GM12875 (cell line): ENCODE measurements at regions not wholly inside any gene's neighbourhood (a gene's known extent, or its start where the extent isn't known, plus 50 kb on each side); places are given as distances from the start of the nearest gene placed in this dataset.

Source experiments
- H3K4me3 ChIP-seq: one replicate; pipeline ENCODE4 v1.5.1; 2011; ENCODE audit warnings: low read depth, low read length, control low read depth
- CTCF ChIP-seq: IDR thresholded peaks from 2 replicates; pipeline ENCODE4 v1.5.1; 2011; ENCODE audit warnings: low read depth, mild to moderate bottlenecking, control low read depth, inconsistent platforms, low read length, moderate library complexity, borderline replicate concordance; ENCODE audit not compliant: insufficient read depth

- no peak for TF ChIP-seq CTCF
- no peak overlapping the region for H3K4me3 ChIP-seq
Observed at GRCh38 chr4:79178760-79179159, 147.1 kb downstream of the NAA11 start.

DNA sequence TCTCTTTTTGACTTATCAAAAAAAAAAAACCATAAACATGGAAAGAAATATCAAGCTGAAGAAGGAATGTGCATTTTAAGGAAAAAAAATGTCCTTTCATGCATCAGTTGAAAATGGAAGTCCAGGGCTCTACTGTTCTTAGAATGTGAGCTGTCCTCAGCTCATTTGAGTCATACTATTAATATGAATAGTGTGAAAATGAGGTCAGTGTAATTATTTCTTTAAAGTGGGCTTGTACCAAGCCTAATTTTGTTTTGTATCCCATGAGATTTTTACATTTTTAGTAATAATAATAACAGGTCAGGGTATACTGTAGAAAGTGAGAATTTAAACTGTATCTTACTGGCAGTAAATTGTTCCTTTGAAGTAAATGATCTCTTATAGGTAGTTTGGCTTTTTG, 148.5 kb downstream of the NAA11 start:
- TF ChIP-seq CTCF, result no peak
- no peak overlapping the region for H3K4me3 ChIP-seq

- H3K4me3 ChIP-seq, result no peak overlapping the region
- TF ChIP-seq CTCF, result no peak
Observed at GRCh38 chr4:79176351-79176750, 149.5 kb downstream of the NAA11 start.

GRCh38 chr4:79175716-79176115, 150.1 kb downstream of the NAA11 start:
- TF ChIP-seq CTCF, result no peak
- no peak overlapping the region for H3K4me3 ChIP-seq

- no peak overlapping the region for H3K4me3 ChIP-seq
- no peak for TF ChIP-seq CTCF
Observed at GRCh38 chr4:79174490-79175252, 151.2 kb downstream of the NAA11 start.

DNA sequence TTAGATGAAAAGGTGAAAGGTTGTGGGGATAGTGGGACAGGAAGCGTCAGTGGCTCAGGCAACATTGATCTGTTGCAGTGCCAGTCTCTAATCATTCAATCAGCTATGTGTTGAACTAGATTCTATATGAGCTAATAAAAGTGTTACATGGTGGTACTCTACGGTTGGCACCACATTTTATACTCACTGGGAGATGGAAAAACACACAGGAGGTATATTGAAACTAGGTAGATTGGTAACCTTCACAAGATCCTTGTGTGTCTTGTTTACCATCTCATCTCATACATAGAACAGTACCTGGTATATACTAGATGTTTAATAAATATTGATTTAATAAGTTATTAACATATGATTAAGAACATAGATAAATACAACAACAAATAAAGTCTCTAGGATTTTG, 152.7 kb downstream of the NAA11 start:
- no peak for TF ChIP-seq CTCF
- H3K4me3 ChIP-seq, result no peak overlapping the region

DNA sequence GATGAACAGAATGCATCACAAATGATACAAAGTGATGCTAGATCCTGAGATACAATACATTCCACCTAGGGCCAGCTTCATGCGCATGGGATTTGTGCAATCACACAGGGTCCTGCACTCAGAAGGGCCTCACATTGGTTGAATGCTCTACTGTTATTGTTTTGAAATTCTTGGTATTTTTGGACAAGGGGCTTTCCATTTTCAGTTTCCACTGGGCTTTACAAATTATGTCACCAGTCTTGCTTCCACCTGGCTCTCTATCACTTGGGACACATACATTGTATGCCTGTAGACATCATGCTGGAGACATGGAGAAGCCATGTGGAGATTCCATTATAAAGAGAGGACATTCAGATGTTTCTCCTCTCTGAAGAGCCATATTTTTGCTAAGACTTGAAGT, 155.8 kb downstream of the NAA11 start:
- no peak for TF ChIP-seq CTCF
- no peak overlapping the region for H3K4me3 ChIP-seq
